Epithelial cell of esophagus (primary cell): ENCODE measurements at regions not wholly inside any gene's neighbourhood (a gene's known extent, or its start where the extent isn't known, plus 50 kb on each side); places are given as distances from the start of the nearest gene placed in this dataset.

ENCODE experiments used
- DNase-seq: peaks from one replicate; pipeline ENCODE4 v3.0.0; 2010; ENCODE audit warnings: low read depth
- H3K4me3 ChIP-seq: 2 replicates; pipeline ENCODE4 v1.5.1; 2011; ENCODE audit warnings: mild to moderate bottlenecking, low read length, control low read depth
- TF ChIP-seq, protein P1 (sequence below): IDR thresholded peaks from 2 replicates; pipeline ENCODE4 v1.5.1; 2011; ENCODE audit warnings: low read depth, mild to moderate bottlenecking, low read length, control low read depth, inconsistent platforms; ENCODE audit not compliant: insufficient read depth; ENCODE audit errors: missing control alignments

DNA sequence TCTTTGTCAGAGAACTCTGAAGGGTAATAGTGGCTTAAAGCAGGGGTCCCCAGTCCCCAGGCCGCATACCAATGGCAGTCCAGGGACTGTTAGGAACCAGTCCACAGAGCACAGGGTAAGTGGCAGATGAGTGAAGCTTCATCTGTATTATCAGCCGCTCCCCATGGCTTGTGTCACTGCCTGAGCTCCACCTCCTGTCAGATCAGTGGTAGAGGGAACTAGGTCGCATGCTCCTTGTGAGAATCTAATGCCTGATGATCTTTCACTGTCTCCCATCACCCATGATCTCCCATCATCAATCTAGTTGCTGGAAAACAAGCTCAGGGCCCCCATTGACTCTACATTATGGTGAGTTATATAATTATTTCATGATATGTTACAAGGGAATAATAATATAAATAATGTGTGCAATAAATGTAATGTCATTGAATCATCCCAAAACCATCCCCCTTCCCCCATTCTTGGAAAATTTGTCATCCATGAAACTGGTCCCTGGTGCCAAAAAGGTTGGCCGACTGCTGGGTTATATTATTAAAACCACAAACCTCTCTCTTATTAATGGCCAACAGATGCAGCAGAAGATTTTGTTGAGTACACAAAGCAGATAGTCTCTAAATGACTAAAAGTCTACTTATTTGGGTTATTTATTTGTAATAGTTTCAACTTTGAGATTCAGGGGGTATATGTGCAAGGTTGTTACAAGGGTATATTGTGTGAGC, 782.7 kb downstream of the CDH11 start:
- H3K4me3 ChIP-seq: no peak overlapping the region
- no peak for DNase-seq
- TF ChIP-seq, protein P1, sequence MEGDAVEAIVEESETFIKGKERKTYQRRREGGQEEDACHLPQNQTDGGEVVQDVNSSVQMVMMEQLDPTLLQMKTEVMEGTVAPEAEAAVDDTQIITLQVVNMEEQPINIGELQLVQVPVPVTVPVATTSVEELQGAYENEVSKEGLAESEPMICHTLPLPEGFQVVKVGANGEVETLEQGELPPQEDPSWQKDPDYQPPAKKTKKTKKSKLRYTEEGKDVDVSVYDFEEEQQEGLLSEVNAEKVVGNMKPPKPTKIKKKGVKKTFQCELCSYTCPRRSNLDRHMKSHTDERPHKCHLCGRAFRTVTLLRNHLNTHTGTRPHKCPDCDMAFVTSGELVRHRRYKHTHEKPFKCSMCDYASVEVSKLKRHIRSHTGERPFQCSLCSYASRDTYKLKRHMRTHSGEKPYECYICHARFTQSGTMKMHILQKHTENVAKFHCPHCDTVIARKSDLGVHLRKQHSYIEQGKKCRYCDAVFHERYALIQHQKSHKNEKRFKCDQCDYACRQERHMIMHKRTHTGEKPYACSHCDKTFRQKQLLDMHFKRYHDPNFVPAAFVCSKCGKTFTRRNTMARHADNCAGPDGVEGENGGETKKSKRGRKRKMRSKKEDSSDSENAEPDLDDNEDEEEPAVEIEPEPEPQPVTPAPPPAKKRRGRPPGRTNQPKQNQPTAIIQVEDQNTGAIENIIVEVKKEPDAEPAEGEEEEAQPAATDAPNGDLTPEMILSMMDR: no peak

DNA sequence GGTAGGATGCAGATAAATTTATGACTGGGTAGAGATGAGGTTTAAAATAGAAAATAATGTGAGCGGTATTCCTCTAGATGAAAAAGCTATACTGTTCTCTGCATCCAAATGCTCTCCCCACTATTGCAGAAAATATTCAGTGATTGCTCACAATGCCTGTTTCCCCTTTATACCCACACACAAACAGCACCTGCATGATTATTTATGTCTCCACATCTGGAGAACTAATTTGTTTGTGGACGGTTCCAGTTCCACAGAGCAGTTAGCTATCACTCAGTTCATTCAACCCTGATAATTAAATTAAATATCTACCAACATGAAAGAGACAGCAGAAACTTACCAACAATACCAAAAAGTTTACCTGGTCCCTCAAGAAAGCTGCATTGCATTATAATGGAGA, 800.0 kb downstream of the CDH11 start:
- H3K4me3 ChIP-seq: no peak overlapping the region
- DNase-seq: no peak
- TF ChIP-seq, protein P1: no peak

DNA sequence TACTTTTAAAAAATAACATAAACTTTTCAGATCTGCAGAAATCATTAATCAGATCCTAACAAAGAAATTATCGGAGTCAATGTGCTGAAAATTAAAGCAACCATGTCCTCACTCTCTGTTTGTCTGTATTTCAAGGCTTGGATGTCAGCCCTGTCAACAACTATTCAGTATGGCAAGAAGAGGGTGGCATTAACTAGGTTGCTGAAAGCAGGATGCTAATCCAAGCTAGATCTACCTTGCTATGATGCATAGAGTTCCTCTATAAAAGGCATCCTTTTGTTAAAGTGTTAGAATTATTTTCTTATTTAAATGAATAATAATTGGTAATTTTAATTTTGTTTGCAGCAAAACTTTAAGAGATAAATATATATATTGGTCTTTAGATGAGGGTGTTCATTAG, 800.8 kb downstream of the CDH11 start:
- TF ChIP-seq, protein P1: no peak
- no peak overlapping the region for H3K4me3 ChIP-seq
- no peak for DNase-seq

DNA sequence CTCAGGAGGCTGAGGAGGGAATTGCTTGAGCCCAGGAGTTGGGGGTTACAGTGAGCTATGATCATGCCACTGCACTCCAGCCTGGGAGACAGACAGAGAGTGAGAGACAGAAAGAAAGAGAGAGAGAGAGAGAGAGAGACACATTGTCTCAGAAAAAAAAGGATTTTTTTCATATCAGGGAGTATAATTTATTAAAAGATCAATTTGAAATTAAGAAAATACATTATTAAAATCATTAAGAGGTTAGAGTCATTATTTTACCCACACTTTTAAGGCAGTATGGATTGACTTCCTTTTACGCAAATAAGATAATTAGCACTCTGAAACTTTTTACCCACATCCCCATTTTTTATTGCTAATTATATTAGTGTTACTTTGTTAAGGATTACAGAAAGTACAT, 804.3 kb downstream of the CDH11 start:
- TF ChIP-seq, protein P1: no peak
- DNase-seq: no peak
- H3K4me3 ChIP-seq: no peak overlapping the region

DNA sequence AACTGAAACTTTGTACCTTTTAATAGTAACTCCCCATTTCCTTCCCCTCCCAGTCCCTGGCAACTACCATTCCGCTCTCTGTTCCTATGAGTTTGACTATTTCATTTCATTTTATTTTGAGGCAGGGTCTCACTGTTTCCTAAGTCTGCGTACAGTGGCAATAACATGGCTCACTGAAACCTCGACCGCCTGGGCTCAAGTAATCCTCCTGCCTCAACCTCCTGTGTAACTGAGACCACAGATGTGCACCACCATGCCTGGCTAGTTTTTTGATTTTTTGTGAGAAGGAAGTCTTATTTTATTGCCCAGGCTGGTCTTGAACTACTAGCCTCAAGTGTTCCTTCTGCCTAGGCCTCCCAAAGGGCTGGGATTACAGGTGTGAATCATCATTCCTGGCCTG, 808.1 kb downstream of the CDH11 start:
- no peak for DNase-seq
- TF ChIP-seq, protein P1: no peak
- H3K4me3 ChIP-seq: no peak overlapping the region

DNA sequence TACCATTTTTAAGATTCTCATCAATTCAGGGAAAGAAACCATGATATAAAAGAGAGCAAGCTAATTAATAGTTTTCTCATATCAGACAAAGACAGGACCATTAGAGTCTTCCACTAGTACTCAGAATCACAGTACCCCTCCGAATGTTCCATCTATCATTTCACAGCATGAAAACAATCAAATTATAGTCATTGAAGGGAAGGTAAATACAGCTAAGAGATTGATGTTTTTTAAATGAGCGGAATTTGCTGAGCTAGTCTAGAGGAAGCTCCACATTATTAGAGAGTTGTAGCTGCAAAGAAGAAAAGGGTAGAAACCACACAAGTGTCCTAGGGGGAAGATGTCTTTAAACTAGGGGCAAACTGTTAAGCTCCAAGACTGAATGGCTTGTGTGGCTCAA, 808.9 kb downstream of the CDH11 start:
- no peak overlapping the region for H3K4me3 ChIP-seq
- TF ChIP-seq, protein P1: no peak
- no peak for DNase-seq

DNA sequence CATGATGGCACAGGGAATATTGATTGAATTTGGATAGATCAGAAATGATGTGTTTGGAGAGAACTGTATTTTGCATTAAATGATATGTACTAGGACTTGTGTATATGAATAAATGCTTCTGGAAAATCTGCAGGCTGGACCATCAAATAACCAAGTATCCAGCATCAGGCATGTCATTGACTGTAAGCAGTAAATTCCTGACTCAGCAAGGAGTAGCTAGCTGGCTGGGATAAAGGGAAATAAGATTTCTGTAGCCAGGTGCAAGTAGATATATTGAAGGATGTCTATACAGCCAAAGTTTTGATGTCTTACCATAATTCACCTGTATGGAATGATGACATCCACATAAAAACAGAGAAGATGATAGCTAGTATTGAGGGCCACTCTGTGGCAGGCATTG, 809.6 kb downstream of the CDH11 start:
- no peak for DNase-seq
- TF ChIP-seq, protein P1: no peak

More for the DNA sequence above, 809.6 kb downstream of the CDH11 start:
- no peak overlapping the region for H3K4me3 ChIP-seq
